Hypothalamus (tissue), 51 donors: ENCODE measurements at regions not wholly inside any gene's neighbourhood (a gene's known extent, or its start where the extent isn't known, plus 50 kb on each side); places are given as distances from the start of the nearest gene placed in this dataset.

Experiments used
- DNase-seq, 51 donors: peaks; one replicate each; lab custom pipeline; 2025; lab: John Stamatoyannopoulos, UW

DNA sequence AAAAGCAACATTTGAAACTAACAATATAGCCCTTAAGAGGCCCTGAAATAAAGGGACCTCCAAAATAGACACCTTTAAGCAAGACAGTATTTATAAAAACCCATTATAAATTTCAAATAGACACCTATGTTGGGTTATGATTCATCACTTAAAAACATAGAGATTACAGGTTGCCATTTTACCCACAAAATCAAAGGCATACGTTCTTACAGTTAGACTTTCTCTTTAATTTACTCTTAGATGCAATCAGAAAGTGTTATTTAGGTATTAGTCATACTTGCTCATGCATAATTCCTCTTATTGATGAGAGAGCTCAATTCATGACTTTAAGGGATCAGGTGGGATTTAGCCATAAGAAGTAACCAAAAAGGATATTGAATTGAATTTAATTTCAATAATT lies 51.5 kb upstream of the TMEM200A start:
- DNase-seq = no peak

DNA sequence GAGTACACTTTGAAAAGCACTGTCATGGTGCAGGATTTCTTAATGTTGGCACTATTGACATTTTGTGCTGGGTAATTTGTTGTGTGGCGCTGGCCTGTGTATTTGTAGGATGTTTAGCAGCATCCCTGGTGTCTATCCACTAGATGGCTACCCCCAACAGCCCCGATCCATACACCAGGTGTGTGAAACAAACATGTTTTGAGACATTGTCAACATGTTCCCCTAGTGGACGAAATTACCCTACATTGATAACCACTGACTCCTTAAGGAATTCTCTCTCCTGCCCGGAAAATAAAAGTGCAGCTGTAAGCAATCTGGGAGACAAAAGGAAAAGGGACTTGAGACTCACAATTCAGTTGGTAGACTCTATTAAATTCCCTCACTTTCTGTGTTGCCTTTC lies 52.6 kb upstream of the TMEM200A start:
- DNase-seq = no peak

DNA sequence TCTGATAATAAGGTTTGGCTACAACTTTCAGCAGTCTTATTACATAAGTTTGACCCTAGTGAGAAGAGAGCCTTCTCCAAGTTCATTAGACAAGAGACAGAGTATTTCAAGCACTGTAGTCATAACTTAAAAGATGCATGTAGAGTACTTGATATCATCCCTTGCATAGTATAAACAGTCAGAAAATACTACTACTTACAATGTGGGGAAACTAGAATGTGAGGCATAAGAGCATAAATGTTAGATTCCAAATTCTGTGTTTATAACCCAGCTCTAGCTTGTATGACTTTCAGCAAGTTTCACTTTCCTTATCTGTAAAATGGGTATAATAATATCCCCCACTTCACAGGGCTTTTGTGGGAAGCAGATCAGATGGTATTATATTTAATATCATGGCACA lies 56.8 kb upstream of the TMEM200A start:
- no peak for DNase-seq

GRCh38 chr6:130307752-130308361 lies 58.0 kb upstream of the TMEM200A start:
- DNase-seq = no peak

- DNase-seq = no peak
Observed at GRCh38 chr6:130306377-130306776, 59.4 kb upstream of the TMEM200A start.

- no peak for DNase-seq
Observed at GRCh38 chr6:130303431-130303830, 62.4 kb upstream of the TMEM200A start.

DNA sequence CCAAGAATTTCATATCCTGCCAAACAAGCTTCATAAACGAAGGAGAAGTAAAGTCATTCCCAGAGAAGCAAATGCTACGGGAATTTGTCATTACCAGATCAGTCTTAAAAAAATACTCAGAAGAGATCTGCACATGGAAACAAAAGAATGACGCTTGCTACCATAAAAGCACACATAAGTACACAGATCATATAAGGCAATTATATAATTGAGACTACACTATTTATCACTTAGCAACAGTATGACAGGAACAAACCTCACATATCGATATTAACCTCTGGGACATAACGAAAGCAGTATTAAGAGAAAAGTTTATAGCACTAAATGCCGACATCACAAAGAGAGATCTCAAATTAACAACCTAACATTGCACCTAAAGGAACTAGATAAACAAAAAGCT lies 67.6 kb upstream of the TMEM200A start:
- DNase-seq = no peak

DNA sequence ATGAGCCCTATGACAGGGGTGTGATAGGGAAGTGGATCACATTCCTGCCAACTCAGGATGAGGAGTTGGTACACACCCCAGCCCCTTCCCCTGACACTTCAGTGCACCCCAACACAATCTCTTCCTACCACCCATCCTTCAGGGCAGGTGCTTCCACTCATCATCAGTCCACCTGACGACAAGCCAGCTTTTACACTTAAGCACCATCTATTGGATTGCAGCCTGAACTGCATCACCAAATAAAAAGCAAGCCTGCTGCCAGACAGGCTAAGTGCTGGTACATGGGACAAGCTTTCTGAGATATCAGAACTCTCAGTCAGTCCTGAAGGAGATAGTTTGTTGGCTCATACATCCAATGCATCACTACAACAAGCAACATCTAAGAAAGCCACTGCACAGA lies 69.0 kb upstream of the TMEM200A start:
- DNase-seq = no peak

GRCh38 chr6:130293800-130294199 lies 71.0 kb upstream of the SAMD3 start:
- DNase-seq = no peak

- DNase-seq = peak in 1 of 51 donors; percentile 13
Observed at GRCh38 chr6:130288065-130288464, 65.3 kb upstream of the SAMD3 start.

DNA sequence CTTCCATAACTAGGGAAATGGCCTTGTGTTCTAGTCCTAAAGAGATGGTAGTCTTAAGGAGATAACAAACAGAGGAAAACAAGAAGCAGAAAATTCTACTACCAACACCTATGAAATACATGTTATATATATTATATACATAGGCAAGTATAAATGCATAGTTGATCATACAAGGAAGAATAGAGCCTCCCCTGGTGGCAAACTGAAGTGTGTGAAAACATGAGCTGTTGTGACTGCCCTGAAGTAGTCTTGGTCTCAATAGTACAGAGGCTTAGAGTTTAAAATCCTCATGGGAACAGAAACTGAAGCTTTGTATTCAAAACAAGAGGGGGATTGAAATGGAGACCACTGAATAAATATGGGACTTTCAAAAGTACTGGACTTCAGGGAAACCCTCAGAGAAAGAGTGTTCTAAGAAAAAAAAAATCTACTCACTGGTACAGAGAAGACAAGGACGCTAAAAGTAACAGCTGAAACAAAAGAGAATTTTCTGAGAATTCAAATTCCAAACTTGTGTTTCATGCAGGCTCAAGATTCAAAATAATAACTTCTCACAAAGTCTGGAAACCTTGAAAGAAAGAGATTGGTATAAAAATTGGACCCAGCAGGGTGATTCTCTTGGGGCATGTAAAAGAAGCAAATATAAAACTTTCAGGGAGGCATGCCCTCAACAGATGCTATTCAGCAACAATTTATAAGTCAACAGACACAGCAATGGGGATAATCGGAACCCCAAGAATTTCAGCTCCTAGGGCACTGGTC lies 59.7 kb upstream of the SAMD3 start:
- DNase-seq = no peak

- no peak for DNase-seq
Observed at GRCh38 chr6:130276507-130276906, 53.8 kb upstream of the SAMD3 start.

DNA sequence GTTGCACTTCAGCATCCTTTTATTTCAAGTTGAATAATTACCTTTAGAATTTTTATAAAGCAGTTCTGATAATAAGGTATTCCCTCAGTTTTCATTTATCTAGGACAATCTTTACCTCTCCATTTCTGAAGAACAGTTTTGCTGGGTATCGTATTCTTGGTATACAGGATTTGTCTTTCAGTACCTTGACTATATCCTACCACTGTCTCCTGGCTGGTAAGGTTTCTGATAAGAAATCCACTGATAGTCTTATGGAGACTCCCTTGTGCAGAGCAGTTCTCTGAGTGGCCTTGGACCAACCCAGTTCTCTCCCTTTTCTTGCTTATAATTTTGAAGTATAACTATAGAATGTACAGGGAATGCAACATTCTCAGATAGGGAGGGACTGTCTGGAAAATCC lies 51.3 kb upstream of the SAMD3 start:
- DNase-seq = no peak
